Suprapubic skin (tissue), 4 donors: ENCODE measurements at regions not wholly inside any gene's neighbourhood (a gene's known extent, or its start where the extent isn't known, plus 50 kb on each side); places are given as distances from the start of the nearest gene placed in this dataset.

Source experiments
- CTCF ChIP-seq, 2 donors: fragments of 200-600 bp in 1 of 2; fragments of 450-650 bp in 1 of 2; sonication (generic) in 1 of 2; IDR thresholded peaks; one replicate each; pipeline ENCODE4 v1.5.1; 2016 to 2019; ENCODE audit warnings: antibody characterized with exemption in 2 of 2, mild to moderate bottlenecking in 1 of 2, moderate library complexity in 1 of 2
- EP300 ChIP-seq: sonication (generic); formaldehyde crosslinking; IDR thresholded peaks from one replicate; pipeline ENCODE4 v1.6.1; 2017; ENCODE audit warnings: antibody characterized with exemption
- POLR2A ChIP-seq, 2 donors: fragments of 450-650 bp; IDR thresholded peaks; one replicate each; pipeline ENCODE4 v1.6.1; 2017; ENCODE audit warnings: antibody characterized with exemption in 2 of 2, mild to moderate bottlenecking in 2 of 2, moderate library complexity in 2 of 2
- POLR2AphosphoS5 ChIP-seq, 3 donors: sonication (generic); formaldehyde crosslinking; IDR thresholded peaks; one replicate each; pipeline ENCODE4 v1.6.1; 2017; ENCODE audit warnings: antibody characterized with exemption in 3 of 3

- TF ChIP-seq CTCF (IDR thresholded peaks at IDR 0.05) (no peak), POLR2A (IDR thresholded peaks at IDR 0.05) (no peak), EP300 (no peak), POLR2AphosphoS5 (IDR thresholded peaks at IDR 0.05) (no peak)
These were observed 982.9 kb downstream of the TUSC7 start for GRCh38 chr3:117692416-117692995.
